Hematopoietic multipotent progenitor cell treated with erythropoietin and hydrocortisone succinate and interleukin-3 and kit ligand, for 4 days (in vitro differentiated cells): ENCODE measurements at regions not wholly inside any gene's neighbourhood (a gene's known extent, or its start where the extent isn't known, plus 50 kb on each side); places are given as distances from the start of the nearest gene placed in this dataset.

Experiments used
- DNase-seq: peaks from one replicate; pipeline ENCODE4 v3.0.0-alpha.2; 2015

- DNase-seq, result no peak
Measured at GRCh38 chr4:121226362-121226761, 62.2 kb upstream of the TNIP3 start.

GRCh38 chr4:121221608-121222007 is 57.5 kb upstream of the TNIP3 start:
- DNase-seq, result no peak

GRCh38 chr4:121221201-121221600 is 57.1 kb upstream of the TNIP3 start:
- DNase-seq, result no peak

GRCh38 chr4:121220698-121221097 is 56.6 kb upstream of the TNIP3 start:
- DNase-seq, result no peak

GRCh38 chr4:121219227-121219626 is 55.1 kb upstream of the TNIP3 start:
- no peak for DNase-seq

GRCh38 chr4:121217351-121217750 is 53.2 kb upstream of the TNIP3 start:
- DNase-seq, result peak; percentile 42

- no peak for DNase-seq
Measured at GRCh38 chr4:121216461-121216860, 52.3 kb upstream of the TNIP3 start.

- DNase-seq, result no peak
Measured at GRCh38 chr4:121213940-121214339, 49.8 kb upstream of the TNIP3 start.
